Ectodermal cell (in vitro differentiated cells): ENCODE measurements at regions not wholly inside any gene's neighbourhood (a gene's known extent, or its start where the extent isn't known, plus 50 kb on each side); places are given as distances from the start of the nearest gene placed in this dataset.

Experiments
- H3K27ac ChIP-seq: 2 replicates; pipeline ENCODE4 v1.7.0; 2013; ENCODE audit warnings: mild to moderate bottlenecking, low read depth, low read length; ENCODE audit not compliant: insufficient read depth, poor library complexity, severe bottlenecking
- H3K27me3 ChIP-seq: 2 replicates; pipeline ENCODE4 v1.7.0; 2013; ENCODE audit warnings: mild to moderate bottlenecking, low read length; ENCODE audit not compliant: insufficient read depth, control insufficient read depth, poor library complexity, severe bottlenecking
- H3K36me3 ChIP-seq: one replicate; pipeline ENCODE4 v1.7.0; 2013; ENCODE audit warnings: low read length; ENCODE audit not compliant: control insufficient read depth, insufficient read depth
- H3K4me1 ChIP-seq: one replicate; pipeline ENCODE4 v1.7.0; 2013; ENCODE audit warnings: low read length; ENCODE audit not compliant: control insufficient read depth, insufficient read depth
- H3K4me3 ChIP-seq: 2 replicates; pipeline ENCODE4 v1.7.0; 2013; ENCODE audit warnings: low read depth, low read length, control low read depth; ENCODE audit not compliant: insufficient read depth
- H3K9me3 ChIP-seq: 2 replicates; pipeline ENCODE4 v1.7.0; 2013; ENCODE audit warnings: mild to moderate bottlenecking, low read length, moderate library complexity; ENCODE audit not compliant: control insufficient read depth
- WGBS, 2 experiments: methylation state at CpG; one replicate each; pipeline ENCODE4 v1.1.7; 2013; ENCODE audit warnings: missing lambda C conversion rate in 2 of 2; 5-methylcytosine and 5-hydroxymethylcytosine counted together

DNA sequence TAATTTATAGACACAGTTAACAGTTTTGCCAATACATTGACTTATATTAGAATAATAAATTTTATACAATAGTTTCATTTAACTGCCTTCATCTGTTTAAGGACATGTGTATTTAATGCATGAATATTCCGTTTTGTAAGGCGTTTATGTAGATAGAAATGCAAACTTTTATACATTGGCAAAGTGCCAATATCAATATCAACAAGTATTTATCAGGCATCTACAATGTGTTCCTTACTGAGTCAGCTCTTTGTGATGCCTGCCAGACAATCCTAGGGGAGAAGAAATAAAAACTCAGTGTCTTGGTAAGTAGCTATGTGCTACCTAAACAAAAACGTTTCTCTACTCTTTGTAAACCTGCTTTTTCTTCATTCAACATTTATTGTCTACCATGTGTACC is 1142.2 kb downstream of the C4orf33 start:
- no peaks in the 10 kb centered on the region for H3K27me3 ChIP-seq
- no peak overlapping the region for H3K4me3 ChIP-seq
- H3K27ac ChIP-seq, result no peak overlapping the region
- H3K9me3 ChIP-seq, result no peaks in the 10 kb centered on the region
- no peaks in the 10 kb centered on the region for H3K4me1 ChIP-seq
- no peaks in the 10 kb centered on the region for H3K36me3 ChIP-seq
- WGBS, 2 experiments, result 90 to 100% methylated on average over 2 of the region's 3 CpGs

DNA sequence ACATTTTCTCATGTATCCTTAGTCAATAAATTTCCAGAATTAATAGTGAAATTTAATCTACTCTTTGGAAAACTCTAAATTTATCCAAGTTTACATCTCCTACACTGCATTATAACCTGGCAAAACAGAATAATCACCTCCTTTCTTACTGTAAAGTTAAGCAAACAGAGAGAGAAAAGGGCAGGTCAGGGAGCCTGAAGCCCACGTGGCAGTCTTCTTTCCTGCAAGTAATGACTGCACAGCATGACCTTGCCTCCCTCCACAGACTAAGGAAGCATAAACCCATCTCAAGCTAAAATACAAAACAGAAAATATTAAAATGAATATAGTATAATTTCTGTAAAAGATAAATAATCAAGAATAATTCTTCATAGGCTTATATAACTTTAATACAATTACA is 1153.0 kb downstream of the C4orf33 start:
- no peaks in the 10 kb centered on the region for H3K9me3 ChIP-seq
- H3K36me3 ChIP-seq, result no peaks in the 10 kb centered on the region
- H3K4me1 ChIP-seq, result no peaks in the 10 kb centered on the region
- no peaks in the 10 kb centered on the region for H3K27me3 ChIP-seq
- no peak overlapping the region for H3K27ac ChIP-seq
- WGBS, 2 experiments, result 0 to 13% methylated on average over 1 of the region's 1 CpG
- no peak overlapping the region for H3K4me3 ChIP-seq

DNA sequence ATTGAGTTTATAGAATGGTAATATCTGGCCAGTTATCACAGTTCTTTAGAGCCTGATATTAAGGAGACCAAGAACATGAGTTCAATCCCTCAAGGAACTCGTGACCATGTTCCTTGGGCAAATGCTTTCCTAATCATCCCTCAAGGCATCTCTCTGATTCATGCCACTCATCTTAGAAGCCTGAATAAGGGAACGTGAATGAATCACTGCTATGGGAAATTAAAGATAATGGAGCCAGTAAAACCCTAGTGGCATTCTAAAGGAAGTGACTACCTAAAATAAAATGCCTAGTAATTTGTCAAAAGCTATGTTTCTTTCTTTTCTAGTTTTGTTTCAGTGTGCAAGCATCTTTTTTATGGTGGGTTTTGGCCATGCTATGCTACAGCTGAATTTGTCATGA is 1161.3 kb downstream of the C4orf33 start:
- Histone ChIP-seq H3K9me3 (no peaks in the 10 kb centered on the region), H3K27ac (no peak overlapping the region), H3K4me1 (no peaks in the 10 kb centered on the region), H3K36me3 (no peaks in the 10 kb centered on the region), H3K27me3 (no peaks in the 10 kb centered on the region), H3K4me3 (no peak overlapping the region)
- WGBS, 2 experiments, result 91 to 94% methylated on average over 2 of the region's 2 CpGs

DNA sequence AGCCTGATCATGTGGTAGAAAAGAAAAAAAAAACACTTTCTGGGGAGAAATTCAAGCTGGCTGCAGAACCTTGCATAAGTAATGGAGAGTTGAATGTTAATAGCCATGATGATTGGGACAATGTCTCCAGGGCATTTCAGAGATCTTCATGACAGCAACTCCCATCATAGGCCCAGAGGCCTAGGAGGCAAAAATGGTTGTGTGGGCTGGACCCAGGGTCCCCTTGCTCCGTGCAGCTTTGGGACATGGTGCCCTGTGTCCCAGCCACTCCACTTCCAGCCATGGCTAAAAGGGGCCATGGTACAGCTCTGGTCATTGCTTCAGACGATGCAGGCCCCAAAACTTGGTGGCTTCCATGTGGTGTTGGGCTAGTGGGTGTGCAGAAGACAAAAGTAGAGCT is 1170.9 kb downstream of the C4orf33 start:
- no peak overlapping the region for H3K27ac ChIP-seq
- H3K9me3 ChIP-seq, result no peaks in the 10 kb centered on the region
- 70 to 90% methylated on average over 2 of the region's 2 CpGs for WGBS, 2 experiments
- no peaks in the 10 kb centered on the region for H3K4me1 ChIP-seq
- H3K36me3 ChIP-seq, result no peaks in the 10 kb centered on the region
- H3K27me3 ChIP-seq, result no peaks in the 10 kb centered on the region
- H3K4me3 ChIP-seq, result no peak overlapping the region

DNA sequence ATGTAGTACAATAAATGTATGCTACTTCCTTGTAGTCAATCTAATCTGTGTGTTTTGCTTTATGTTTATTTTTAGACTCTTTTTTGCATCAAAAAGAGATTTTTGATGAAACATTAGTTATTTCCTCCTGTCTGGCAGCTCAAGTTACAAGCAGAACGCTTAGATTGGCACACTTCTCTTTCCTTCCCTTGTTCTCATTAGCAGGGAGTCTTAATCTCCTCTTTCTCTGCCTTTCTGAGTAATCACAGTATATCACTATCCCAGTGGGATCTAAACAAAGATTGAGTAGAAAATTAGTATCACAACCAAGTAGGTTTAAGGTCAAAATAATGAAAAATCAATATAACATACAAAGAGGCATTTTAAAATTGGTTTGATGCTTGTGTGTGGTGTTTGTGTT is 1192.6 kb downstream of the C4orf33 start:
- Histone ChIP-seq H3K9me3 (no peaks in the 10 kb centered on the region), H3K4me1 (no peaks in the 10 kb centered on the region), H3K4me3 (no peak overlapping the region), H3K27ac (no peak overlapping the region), H3K36me3 (no peaks in the 10 kb centered on the region), H3K27me3 (no peaks in the 10 kb centered on the region)
- WGBS, 2 experiments, result 6 to 43% methylated on average over 1 of the region's 1 CpG

DNA sequence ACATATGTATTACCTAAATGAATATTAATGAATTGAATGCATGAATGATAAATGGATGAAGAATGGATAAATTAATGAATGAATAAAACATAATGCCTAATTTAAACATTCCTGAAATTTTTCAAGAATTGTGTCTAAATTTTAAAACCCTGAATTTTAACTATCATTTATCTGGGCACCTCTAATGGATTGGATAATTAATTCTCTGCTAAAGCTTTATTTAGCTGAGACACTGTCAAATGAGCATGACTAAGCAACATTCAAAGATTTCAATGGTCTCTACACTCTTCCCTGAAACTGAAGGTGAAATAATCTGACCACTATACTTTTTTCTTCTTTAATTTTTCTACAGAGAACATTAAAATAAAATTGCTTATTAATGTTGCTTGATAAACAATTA is 1197.7 kb downstream of the C4orf33 start:
- Histone ChIP-seq H3K4me3 (no peak overlapping the region), H3K27ac (no peak overlapping the region), H3K27me3 (no peaks in the 10 kb centered on the region), H3K9me3 (no peaks in the 10 kb centered on the region), H3K36me3 (no peaks in the 10 kb centered on the region), H3K4me1 (peaks cover 3% of the 10 kb centered on the region)

DNA sequence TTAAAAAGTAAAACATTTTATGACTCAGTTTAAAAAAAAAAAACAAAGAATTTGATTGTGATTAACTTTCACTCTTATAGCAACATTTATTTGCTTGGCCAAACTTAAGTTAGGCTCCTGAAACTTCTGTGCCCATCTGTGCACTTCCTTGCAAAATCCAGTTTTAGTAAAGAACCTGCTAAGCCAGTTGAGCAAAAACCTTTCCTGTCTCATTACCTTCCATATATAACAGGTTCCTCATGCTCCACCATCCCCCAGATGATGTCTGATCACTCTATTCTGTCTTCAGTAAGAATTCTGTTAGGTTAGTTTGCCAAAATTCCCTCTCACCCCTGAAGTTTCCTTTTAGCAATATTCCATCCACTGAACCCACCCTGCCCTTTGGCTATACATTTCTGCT is 1200.5 kb downstream of the C4orf33 start:
- no peaks in the 10 kb centered on the region for H3K9me3 ChIP-seq
- no peaks in the 10 kb centered on the region for H3K36me3 ChIP-seq
- peaks cover 3% of the 10 kb centered on the region for H3K4me1 ChIP-seq
- H3K27ac ChIP-seq, result no peak overlapping the region
- H3K27me3 ChIP-seq, result no peaks in the 10 kb centered on the region
- H3K4me3 ChIP-seq, result no peak overlapping the region

DNA sequence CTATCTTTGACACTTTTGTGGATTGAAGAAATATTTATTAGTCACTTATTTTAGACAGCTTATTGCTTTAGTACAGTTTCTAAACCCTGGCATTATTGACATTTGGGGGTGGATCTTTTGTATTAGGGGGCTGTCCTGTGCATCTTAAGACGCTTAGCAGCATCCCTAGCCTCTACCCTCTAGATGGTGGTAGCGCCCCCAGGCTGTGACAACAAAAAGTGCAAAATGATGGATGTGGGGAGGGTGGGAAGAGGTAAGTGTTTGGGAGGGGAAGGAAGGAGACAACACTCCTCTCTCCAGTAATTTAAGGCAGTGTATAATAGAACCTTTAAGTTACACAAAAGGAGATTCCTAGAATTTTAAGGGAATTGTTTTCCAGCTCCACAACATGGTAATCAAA is 1210.6 kb downstream of the C4orf33 start:
- no peak overlapping the region for H3K27ac ChIP-seq
- H3K9me3 ChIP-seq, result no peaks in the 10 kb centered on the region
- H3K4me1 ChIP-seq, result no peaks in the 10 kb centered on the region
- 63 to 88% methylated on average over 1 to 2 of the region's 2 CpGs for WGBS, 2 experiments
- no peaks in the 10 kb centered on the region for H3K36me3 ChIP-seq
- H3K27me3 ChIP-seq, result no peaks in the 10 kb centered on the region
- no peak overlapping the region for H3K4me3 ChIP-seq

DNA sequence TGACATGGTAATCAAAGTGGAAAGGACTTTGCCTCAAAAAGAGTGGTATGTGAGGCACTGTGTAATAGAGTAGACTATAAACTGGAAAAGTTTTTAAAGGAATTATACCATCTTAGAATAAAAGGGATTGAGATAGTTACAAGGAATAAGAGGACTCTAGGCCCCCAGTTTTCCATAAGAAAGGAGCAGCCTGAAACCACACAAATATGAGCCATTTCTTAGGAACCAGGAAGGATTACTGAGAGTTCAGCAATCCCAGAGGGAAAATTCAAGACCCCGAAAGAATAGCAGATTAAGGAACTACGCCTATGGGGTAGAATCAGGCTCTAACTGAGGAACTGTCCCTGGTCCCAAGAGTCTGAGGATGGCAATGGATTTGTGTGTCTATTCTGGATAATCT is 1213.3 kb downstream of the C4orf33 start:
- Histone ChIP-seq H3K36me3 (no peaks in the 10 kb centered on the region), H3K27ac (no peak overlapping the region), H3K4me3 (no peak overlapping the region), H3K9me3 (no peaks in the 10 kb centered on the region), H3K4me1 (no peaks in the 10 kb centered on the region), H3K27me3 (no peaks in the 10 kb centered on the region)
- WGBS, 2 experiments, result 92 to 96% methylated on average over 2 of the region's 2 CpGs

DNA sequence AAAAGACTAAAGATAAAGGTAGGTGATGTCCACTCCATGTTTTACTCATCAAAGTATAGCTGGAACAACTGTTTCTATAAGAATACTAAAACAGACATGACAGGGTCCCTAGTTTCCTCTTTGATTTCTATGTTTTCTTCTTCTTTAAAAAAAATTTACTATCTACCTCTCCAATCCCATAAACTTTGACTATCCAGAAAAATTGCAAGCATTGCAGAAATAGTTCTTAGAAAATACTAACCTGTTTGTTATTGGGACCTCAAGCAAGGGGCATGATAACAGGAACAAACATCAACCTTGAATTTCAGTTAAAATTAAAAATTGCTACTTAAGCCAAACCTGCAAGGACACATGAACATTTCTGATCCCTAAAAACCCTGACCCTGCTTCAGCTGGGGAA is 1226.5 kb downstream of the C4orf33 start:
- no peak overlapping the region for H3K27ac ChIP-seq
- H3K9me3 ChIP-seq, result no peaks in the 10 kb centered on the region
- no peak overlapping the region for H3K4me3 ChIP-seq
- no peaks in the 10 kb centered on the region for H3K4me1 ChIP-seq
- H3K27me3 ChIP-seq, result no peaks in the 10 kb centered on the region
- no peaks in the 10 kb centered on the region for H3K36me3 ChIP-seq

DNA sequence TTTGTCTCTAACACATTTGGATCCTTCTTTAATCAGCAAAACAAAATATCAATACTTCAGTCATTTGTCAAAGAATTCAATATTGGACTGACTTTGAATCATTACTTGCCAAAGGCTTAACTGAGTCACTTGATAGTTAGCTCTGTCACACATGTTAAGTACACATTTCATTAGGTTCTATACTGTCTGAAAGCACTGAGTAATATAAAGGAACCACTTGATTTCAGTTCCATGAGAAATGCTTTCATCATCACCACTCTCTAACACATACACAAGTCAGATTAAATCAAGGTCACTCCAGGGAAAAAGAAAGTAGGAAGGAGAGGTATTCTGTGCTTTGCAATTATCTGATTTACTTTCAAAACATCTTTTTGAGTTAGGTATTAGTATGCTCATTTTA is 1233.1 kb downstream of the C4orf33 start:
- no peaks in the 10 kb centered on the region for H3K36me3 ChIP-seq
- no peak overlapping the region for H3K27ac ChIP-seq
- no peaks in the 10 kb centered on the region for H3K9me3 ChIP-seq
- no peaks in the 10 kb centered on the region for H3K4me1 ChIP-seq
- no peaks in the 10 kb centered on the region for H3K27me3 ChIP-seq
- no peak overlapping the region for H3K4me3 ChIP-seq
